SK-N-SH (cell line): ENCODE measurements at regions not wholly inside any gene's neighbourhood (a gene's known extent, or its start where the extent isn't known, plus 50 kb on each side); places are given as distances from the start of the nearest gene placed in this dataset.

Experiments
- CTCF ChIP-seq: fragments of 200-600 bp; sonication (generic); IDR thresholded peaks from 2 replicates; pipeline ENCODE4 v1.6.1; 2017; ENCODE audit warnings: antibody characterized with exemption, mild to moderate bottlenecking, moderate library complexity
- EP300 ChIP-seq, 2 experiments: IDR thresholded peaks; 2 replicates each; pipeline versions ENCODE4 v1.4.0 to v1.6.1; 2012; ENCODE audit warnings: borderline replicate concordance in 1 of 2, low read depth in 1 of 2, low read length in 1 of 2
- JUND ChIP-seq: IDR thresholded peaks from 2 replicates; pipeline ENCODE4 v1.4.0; 2012
- MAX ChIP-seq: IDR thresholded peaks from 2 replicates; pipeline ENCODE4 v1.4.0; 2012; ENCODE audit warnings: low read depth
- PBX3 ChIP-seq: IDR thresholded peaks from 2 replicates; pipeline ENCODE4; 2012
- RFX5 ChIP-seq: IDR thresholded peaks from 2 replicates; pipeline ENCODE4 v1.6.1; 2012; ENCODE audit warnings: mild to moderate bottlenecking, improper control_type of control experiment, low read length
- TEAD4 ChIP-seq: IDR thresholded peaks from 2 replicates; pipeline ENCODE4 v1.4.0; 2012; ENCODE audit warnings: mild to moderate bottlenecking, borderline replicate concordance; ENCODE audit not compliant: insufficient read depth
- USF1 ChIP-seq: IDR thresholded peaks from 2 replicates; pipeline ENCODE4 v1.4.0; 2012; ENCODE audit warnings: low read depth, borderline replicate concordance
- USF2 ChIP-seq: fragments of 150-350 bp; IDR thresholded peaks from 2 replicates; pipeline ENCODE4 v1.6.1; 2017; ENCODE audit warnings: antibody characterized with exemption, low read length, low read depth, borderline replicate concordance
- ZBTB33 ChIP-seq: IDR thresholded peaks from 2 replicates; pipeline ENCODE4 v1.4.0; 2012; ENCODE audit warnings: low read depth, borderline replicate concordance

- TF ChIP-seq CTCF (peak; percentile 41), TEAD4 (no peak), EP300 (IDR thresholded peaks at IDR 0.05; ENCODE audit: borderline replicate concordance in 1 of 2, low read depth in 1 of 2, low read length in 1 of 2) (no peak), ZBTB33 (no peak), RFX5 (no peak), USF2 (no peak), MAX (no peak), USF1 (no peak), JUND (no peak), PBX3 (no peak)
Observed at GRCh38 chr5:98111686-98112085, 661.8 kb upstream of the RGMB start.
